HG02678 (cell line): ENCODE measurements at regions not wholly inside any gene's neighbourhood (a gene's known extent, or its start where the extent isn't known, plus 50 kb on each side); places are given as distances from the start of the nearest gene placed in this dataset.

Experiments
- ATAC-seq: cut with Tn5 transposase; IDR thresholded peaks from one replicate; pipeline ENCODE4 v1.9.1; 2021; ENCODE audit warnings: mild to moderate bottlenecking, moderate library complexity; ENCODE audit not compliant: unreplicated experiment

DNA sequence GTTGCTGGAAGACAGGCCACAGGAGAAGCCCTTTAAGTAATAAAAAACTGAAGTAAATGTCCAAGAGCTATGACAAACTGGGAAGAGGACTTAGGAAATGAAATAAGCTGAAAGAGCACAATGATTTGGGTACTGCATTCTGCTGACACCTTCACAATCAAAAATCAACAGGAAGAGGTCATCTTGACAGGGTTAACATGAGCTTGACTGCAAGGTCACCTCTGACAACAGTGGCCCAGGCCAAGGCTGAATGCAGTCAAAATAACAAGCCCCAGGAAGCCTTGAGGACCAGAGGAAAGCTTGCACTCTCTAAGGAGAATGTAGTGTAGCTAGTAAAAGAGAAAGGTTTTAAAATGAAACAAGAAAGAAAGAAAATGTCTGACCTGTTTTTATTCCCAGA is 179.3 kb downstream of the SEC16B start:
- ATAC-seq, result no peak

DNA sequence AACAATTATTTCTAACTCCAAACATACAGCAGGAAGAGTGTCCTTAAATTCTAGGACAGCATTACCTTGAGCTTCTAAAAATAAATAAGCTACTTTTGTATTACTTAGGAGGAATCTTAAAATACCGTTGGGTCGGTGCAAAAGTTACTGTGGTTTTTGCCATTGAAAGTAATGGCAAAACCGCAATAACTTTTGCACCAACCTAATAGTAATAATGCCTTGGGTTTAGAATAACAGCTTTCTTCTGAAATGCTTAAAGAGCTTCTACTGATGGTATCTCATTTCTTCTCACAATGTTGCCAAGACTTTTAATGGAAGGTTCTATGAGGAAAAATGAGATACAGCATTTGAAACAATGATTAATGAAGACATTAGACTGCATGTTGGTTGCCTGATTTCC is 179.9 kb downstream of the SEC16B start:
- no peak for ATAC-seq

DNA sequence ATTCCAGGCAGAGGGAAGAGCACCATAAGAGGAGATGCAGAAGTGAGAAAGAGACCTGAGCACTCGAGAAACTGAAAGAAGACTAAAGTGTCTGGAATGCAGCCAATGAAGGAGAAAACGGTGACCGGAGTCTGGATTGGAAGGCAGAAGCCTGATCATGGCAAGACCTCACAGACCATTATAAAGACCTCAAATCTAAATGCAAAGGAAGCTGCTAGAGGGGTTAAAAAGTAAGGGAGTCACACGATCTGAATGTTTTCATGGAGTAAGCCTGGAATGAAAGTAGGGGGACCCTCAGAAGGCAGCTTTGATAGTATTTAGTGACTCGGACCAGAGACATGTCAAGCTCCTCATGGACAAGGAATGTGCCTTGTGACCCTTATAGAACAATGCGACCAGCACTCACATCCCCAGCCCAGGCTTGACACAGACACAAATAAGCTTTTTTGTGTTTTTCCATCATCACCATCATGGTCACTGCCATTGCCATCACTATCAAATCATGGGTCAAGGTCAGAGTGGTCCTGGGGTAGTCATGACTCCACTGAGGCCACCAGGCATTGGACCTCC is 183.6 kb downstream of the SEC16B start:
- ATAC-seq, result no peak

DNA sequence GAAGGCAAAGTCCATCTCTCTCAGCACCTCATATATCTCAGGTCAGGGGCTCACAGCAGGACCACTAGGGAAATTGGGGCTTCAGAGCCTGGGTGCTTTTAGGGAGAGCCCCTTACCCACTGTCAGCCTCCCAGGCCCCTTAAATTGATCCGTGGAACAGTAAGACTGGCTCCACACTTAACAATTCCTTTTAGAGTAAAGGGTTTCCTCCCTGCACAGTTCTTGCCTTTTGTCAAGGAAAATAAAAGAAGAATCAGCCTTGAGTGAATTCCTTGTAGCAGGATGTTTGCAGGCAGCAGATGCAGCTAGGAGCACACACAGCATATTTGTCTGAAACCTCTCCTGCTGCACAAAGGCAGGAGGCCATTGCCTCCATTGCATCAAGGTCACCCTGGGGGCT is 184.9 kb downstream of the SEC16B start:
- ATAC-seq, result no peak

DNA sequence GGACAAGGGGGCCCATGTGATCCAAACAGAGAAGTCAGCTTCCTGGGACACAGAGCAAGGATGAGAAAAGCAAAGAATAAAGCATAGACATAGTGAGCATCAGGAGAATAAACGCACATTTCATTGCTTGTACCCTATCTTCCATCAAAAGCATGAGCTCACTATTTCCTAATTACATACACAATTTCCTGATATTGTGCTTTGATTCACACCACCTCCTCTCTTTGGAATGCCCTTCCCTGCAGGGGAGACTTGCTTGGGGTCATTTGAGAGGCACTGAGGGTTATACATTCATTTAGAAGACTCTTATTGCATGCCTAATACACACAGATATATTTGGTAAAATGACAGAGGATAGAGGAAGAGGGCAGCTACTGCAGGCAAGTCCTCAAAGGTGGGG is 185.4 kb downstream of the SEC16B start:
- ATAC-seq, result no peak

DNA sequence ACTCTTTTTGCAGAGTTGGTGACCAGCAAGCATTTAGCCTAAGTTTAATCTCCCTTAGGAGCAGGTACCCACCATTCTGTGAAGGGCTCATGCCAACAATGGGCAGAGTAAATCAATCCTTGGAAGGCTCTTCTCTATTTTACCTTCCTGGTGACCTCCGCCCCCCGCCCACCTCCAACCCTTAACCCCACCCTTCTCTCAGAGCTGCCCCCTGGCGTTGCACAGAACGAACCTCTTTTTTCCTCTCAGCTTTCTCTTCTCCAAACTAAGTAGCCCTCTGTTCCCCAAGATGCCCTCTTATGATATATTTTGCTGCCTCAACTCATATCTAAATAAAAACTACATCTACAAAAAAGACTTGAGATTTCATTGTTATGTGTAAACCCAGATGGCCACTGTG is 186.8 kb downstream of the SEC16B start:
- ATAC-seq, result no peak

DNA sequence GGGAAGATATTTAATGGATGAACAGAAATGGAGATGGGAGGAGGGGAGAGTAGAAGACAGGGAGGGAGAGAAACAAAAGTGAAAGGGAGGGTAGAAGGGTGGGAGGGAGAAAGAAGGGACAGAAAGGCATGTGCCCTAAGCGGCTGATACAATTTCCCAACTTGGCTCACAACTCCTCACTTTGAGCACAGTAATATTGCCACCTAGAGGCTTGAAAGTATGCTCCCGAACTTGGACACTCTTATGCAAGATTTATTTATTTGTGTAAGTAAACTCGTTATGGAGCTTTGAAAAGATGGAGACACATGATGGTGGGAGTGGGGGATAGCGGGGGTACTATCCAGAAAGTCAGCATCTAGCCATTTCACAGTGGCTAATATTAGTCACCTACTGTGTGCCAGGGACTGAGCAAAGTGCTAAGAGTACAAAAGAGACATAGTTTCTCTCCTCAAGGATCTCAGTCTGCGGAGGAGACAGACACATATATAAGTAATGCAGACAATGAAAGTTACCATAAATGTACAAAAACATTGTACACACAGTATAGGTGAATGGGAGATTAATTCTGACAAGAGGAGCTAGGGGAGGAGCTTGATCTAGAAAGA is 189.7 kb downstream of the SEC16B start:
- no peak for ATAC-seq

DNA sequence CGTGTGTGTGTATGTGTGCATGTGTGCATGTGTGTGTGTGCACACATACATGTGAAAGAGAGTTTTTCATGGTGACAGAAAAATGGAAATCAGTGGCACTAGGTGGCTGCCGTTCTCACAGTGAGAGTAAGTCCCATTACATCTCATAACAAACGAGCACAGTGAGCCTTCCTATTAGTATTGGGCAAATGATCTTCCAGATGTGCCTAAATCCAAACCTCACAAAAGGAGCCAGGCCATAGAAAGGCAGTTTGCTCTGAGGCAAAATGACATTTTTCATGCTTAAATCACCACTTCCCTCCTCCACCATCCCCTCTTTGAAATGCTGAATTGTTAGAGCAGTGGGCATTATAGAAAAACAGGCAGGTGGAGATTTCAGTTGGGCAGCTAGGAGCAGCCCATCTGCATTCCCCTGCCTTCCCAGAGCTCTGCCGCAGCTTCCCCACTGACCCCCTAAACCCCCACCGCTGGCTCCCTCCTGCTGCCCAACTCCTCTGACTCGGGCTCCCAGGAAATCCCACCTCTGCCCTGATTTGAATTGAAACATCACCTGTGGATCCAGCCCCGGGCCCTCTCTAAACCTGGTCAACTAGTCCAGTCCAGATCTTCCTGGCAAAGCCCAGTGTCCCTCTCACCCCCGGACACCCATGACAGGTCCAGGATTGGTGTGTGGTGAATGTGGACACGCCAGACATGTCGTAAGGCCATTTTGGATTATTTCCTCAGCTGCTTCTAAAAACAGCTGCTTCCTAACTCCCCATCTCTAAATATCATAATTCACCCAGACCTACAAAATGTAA is 190.5 kb downstream of the SEC16B start:
- no peak for ATAC-seq

DNA sequence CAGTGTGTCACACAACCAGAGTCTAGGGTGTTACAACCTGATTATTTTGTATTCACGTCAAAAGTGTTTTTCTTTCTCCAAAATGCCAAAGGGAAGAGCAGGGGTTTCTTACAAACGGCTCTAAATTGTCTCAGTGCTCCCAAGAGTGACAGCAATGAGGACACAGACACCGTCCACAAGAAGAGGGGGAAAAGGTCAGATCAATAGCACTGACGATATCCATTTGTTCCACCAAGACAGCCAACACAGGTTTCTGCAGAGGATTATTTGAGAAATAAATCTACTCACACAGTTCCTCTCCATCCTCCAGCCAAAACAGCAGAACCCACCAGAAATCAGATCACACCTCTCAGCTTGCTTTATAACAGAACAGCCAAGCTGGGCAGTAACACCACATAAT is 193.9 kb downstream of the SEC16B start:
- ATAC-seq, result no peak

DNA sequence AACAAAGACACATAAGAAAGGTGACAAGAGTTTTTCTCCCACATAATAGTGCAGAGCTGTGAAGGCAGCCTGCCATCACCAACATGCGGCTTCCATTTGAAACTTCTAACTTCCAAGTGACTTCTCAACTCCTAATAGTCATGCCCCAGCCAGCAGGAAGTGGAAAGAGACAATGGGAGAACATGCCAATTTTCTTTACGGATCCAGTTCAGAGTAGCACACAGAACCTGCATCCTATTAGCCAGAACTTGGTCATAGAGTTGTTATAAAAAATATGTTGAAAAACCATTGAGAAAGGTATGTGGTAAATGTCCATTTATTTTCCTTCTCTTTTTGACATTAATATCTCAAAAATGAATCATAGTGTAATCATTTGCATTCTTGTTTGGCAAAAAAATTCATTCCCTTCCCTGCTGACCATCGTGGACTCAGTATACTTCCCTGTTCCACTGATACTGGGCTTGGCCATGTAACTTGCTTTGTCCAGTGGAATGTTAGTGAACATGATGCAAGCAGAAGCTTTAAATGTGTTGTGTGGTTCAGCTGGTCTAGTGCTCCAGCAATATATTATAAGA is 197.4 kb downstream of the SEC16B start:
- no peak for ATAC-seq

DNA sequence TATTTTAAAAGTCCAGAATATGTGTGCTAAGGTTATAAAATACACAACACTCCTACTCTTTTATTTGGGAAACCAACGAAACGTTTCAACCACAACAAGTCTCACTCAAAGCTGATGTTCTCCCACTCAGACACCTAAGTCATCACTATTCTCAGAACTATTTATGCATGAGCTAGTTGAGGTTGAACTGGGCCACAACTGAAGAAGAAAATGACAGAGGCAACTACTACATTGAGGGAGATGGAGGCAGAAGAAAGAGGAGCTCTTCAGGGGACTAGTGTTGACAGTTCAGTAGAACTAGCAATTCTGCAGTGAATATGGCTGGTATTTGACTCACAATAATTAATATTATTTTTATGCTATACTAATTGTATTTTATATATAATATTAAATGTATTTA is 198.2 kb downstream of the SEC16B start:
- ATAC-seq, result no peak

DNA sequence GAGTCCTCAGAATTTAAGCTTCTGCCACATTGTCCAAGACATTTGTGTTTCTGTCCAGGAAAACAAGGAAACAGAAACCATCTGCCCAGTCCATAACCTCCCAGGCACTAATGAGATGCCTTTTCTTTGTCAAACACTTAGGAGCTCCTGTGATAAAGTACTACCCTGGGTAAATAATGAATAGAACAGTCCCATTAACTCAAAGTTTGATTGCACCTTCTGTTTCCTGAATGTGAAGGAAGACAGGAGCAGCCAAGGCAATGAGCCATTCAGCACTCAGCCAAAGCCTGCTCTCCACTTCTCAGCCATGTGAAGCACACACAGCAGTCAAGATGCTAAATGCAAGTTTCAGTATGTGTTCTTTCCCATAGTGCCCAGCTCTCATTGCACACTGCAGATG is 199.8 kb downstream of the SEC16B start:
- no peak for ATAC-seq

DNA sequence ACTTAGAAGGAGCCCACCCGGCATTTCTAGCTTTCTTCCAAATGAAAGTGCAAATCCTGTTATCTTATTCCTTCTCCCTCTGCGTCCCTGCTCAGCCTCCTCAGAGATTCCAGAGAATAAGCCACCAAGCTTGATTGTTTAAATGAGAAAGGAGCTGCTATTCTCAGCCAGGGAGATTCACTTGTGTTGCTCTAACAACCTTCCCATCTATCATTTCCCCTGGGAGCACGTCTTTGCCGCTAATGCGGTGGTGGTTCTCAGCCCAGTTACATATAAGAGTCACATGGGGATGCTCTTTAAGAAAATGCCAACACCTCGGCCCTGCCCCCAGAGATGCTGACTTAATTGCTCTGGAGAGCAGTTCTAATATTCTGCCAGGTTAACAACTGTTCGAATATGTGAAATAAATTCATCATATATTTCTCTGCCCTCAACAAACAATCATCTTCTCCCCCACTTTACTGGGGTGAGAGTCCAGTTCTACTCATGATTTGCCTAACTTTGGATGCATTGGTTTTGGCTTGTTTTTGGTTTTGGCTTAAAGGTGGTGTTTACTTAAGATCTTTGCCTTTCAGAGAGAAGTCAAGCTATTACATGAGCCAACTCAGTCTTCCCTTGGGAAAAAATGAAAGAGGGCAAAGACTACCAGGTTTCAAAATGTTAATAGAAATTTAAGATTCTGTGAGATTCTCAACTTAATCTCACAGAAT is 213.9 kb downstream of the SEC16B start:
- no peak for ATAC-seq

DNA sequence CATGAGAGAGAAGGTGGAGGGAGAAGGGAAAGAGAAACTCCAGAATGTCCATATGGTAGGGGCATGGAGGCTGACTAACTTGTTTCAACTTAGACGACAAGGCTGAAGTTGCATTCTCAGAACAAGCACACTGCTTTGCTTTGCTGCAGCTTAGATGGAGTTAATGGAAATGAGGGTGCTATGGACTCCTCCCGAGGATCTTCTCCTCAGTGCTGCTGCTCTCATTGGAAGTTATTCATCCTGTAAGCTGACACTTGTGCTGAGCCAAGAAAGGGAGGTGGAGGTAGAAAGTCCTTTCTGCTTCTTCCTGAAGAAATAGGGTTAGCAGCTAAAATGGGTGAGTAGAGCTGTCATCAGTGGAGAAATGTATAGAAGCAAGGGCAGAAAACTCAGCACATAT is 215.3 kb downstream of the SEC16B start:
- no peak for ATAC-seq

DNA sequence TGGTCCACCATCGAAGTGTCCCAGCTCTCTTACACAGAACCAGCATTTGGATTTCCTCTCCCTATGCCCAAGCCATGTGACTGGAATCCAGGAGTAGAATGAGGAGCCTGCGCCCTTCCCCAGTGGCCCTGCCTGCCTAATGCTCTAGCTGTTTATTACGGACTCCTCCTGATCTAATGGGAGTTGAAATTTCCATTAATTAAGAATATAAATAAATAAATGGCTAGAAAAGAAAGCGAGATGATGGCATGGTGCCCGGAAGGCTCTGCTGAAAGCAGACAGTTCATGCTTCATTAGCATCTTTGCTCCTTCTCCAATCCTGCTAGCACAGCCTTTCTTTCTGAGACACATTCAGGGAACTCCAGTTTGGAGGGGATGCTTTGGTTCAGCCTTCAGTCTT is 216.2 kb downstream of the SEC16B start:
- no peak for ATAC-seq

DNA sequence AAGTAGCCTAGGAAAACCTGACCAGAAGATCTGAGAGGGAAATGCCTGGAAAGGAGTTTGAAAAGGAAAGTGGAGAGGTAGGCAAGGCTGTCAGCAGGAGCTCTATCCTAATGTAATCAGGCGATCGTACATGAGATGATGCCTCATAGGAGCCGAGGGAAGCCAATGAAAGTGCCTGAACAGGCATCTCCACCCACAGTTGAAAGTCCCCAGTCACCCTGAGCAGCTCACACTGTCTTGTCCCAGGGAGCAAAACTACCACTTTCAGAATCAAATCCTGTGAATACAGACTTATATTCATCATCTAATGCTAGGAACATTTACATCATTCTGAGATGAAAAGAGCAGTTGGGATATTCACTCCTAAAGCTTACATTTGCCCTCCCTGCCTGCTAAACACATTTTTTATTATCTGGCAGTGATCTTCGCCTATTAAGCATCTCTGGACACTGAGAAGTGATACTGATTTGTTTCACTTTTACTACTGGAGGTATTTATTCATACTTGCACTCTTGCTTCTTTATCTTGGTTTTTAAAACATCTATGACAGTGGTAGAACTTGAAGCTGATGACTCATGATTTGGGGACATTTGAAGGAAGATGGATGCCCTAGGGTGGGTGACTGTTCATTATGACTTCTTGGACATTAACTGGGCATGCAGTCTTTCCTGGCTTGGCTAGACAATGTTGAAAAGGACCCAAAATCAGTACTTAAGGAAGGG is 221.6 kb downstream of the SEC16B start:
- no peak for ATAC-seq

DNA sequence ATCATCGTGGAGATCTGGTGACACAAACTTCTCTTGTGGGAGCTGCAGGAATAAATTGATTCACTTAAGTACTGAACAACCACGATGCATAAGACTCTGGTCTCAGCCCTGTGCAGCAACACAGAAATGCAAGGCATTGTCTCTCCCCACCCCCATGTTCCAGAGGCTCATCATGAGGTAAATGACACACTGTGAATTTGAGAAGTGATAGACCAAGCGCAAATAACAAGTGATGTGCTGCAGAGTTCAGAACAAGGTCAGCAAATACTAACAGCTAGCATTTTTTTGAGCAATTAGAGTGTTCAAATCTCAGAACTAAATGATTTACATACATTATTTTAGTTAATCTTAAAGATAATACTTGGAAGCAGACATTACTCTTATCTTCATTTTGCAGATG is 223.7 kb downstream of the SEC16B start:
- ATAC-seq, result no peak

DNA sequence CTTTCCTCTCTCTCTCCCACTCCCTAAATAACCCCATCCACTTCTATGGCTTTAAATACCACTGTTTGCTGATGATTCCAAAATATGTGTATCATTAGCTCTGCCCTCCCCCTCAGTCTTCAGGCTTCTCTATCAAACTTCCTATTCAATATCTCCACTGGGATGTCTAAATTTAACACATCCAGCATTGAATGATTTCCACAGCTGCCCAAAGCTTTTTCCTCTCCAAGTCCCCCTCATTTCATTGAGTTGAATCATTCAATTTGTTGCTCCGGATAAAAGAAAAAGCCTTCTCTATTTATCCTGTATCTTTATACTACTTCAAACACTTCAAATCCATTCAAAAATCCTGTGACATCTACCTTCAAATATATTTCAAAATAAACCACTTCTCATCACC is 225.0 kb downstream of the SEC16B start:
- ATAC-seq, result no peak

DNA sequence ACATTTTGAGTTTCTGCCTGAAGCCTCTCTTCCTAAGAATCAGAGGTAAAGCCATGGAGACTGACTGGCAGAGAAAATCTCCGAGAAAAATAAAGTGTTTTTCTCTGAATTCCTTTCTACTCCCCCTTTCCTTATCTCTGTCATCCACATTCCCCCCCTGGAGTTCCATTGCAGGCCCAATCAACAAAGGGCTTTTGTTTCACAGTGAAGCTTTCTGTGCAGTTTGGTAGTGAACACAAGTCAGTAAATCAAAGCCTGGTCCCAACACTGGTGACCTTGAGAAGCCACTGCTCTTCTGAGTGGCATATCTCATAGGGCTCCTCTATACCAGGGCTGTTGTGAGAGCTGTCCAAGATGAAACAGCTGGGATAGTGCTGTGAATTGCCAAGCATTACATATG is 228.4 kb downstream of the SEC16B start:
- no peak for ATAC-seq

DNA sequence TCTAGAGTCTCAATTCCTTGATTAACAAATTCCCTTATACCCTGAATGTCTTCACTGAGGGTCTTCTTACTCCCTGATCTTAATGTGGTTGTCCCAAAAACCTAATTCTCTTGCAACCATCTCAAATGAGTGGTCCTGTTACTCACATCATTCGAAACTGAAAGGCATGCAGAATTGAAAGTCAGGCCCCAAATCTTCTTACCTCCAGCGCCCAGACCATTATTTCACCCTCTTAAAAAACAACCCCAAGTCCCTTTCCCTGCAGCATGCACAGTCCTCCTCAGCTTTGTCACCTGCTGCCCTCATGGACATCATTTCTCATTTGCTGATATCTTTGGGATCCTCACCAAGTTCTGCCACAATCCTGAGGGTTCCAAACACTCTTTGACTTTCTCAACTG is 230.1 kb downstream of the SEC16B start:
- no peak for ATAC-seq

DNA sequence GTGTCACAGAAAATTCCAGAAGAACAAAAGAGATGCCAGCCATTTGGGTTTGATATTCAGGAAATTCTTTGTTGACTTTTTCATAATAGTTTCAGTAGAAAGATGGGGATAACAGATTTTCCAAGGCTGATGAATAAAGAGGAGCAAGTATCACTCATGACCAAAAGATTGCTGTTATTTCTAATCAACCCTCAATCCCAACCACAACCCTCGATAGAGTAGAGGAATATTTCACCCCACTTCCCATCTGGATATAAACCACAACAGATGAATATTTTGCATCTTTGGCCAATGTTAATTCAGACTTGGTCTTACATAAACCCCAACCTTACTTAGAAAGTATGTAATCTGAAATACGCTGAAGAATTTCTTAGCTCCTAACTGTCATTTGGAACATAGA is 232.4 kb downstream of the SEC16B start:
- no peak for ATAC-seq
